ENCODE measurements at regions not wholly inside any gene's neighbourhood (a gene's known extent, or its start where the extent isn't known, plus 50 kb on each side); places are given as distances from the start of the nearest gene placed in this dataset.
"Not testable (repeated sequence)": the region's sequence is repeated elsewhere in the genome, so short reads cannot be mapped to it uniquely, and the experiment has no call there.

GRCh38 chr5:107005653-107006052, 665.1 kb downstream of the EFNA5 start:
- no peaks in the 10 kb centered on the region for H3K36me3 Mint-ChIP-seq
- Histone ChIP-seq H3K4me1 (ENCODE audit: insufficient read depth, low read length) (no peaks in the 10 kb centered on the region), H3K27ac (ENCODE audit: low read depth, low read length) (no peak overlapping the region), H3K4me3 (ENCODE audit: low read length in 2 of 2) (no peak overlapping the region), H3K36me3 (ENCODE audit: insufficient read depth, low read length) (no peaks in the 10 kb centered on the region), H3K9me3 (ENCODE audit: control insufficient read depth in 1 of 2, low read length in 2 of 2) (no peaks in the 10 kb centered on the region), H3K27me3 (ENCODE audit: insufficient read depth, low read length) (no peaks in the 10 kb centered on the region)
- no peak overlapping the region for H3K27ac Mint-ChIP-seq
- H3K9me3 Mint-ChIP-seq: peaks cover 0 to 4% (median 0%) of the 10 kb centered on the region in 8 donors
- no peak for DNase-seq
- ChIA-PET CTCF (ENCODE audit: partially characterized antibody) (no interaction called here), POLR2A (ENCODE audit: partially characterized antibody) (no interaction called here)
- H3K4me3 Mint-ChIP-seq: no peak overlapping the region
- H3K27me3 Mint-ChIP-seq: no peaks in the 10 kb centered on the region
- no peaks in the 10 kb centered on the region for H3K4me1 Mint-ChIP-seq
- intact Hi-C loops (cut with micrococcal nuclease): no loop called here

GRCh38 chr5:107005161-107005560, 665.6 kb downstream of the EFNA5 start:
- intact Hi-C loops (cut with micrococcal nuclease): no loop called here
- H3K4me1 ChIP-seq (ENCODE audit: insufficient read depth, low read length): no peaks in the 10 kb centered on the region
- Mint-ChIP-seq H3K36me3 (no peaks in the 10 kb centered on the region), H3K9me3 (peaks cover 0 to 4% (median 0%) of the 10 kb centered on the region in 8 donors), H3K27ac (no peak overlapping the region), H3K27me3 (no peaks in the 10 kb centered on the region), H3K4me3 (no peak overlapping the region), H3K4me1 (no peaks in the 10 kb centered on the region)
- no peaks in the 10 kb centered on the region for H3K36me3 ChIP-seq (ENCODE audit: insufficient read depth, low read length)
- H3K27ac ChIP-seq (ENCODE audit: low read depth, low read length): no peak overlapping the region
- no peaks in the 10 kb centered on the region for H3K9me3 ChIP-seq (ENCODE audit: control insufficient read depth in 1 of 2, low read length in 2 of 2)
- H3K27me3 ChIP-seq (ENCODE audit: insufficient read depth, low read length): no peaks in the 10 kb centered on the region
- CTCF ChIA-PET (ENCODE audit: partially characterized antibody): no interaction called here
- POLR2A ChIA-PET (ENCODE audit: partially characterized antibody): no interaction called here
- H3K4me3 ChIP-seq (ENCODE audit: low read length in 2 of 2): no peak overlapping the region
- DNase-seq: no peak

- intact Hi-C loops (cut with micrococcal nuclease): no loop called here
- H3K27me3 Mint-ChIP-seq: no peaks in the 10 kb centered on the region
- Histone ChIP-seq H3K4me1 (ENCODE audit: insufficient read depth, low read length) (no peaks in the 10 kb centered on the region), H3K9me3 (ENCODE audit: control insufficient read depth in 1 of 2, low read length in 2 of 2) (no peaks in the 10 kb centered on the region), H3K27me3 (ENCODE audit: insufficient read depth, low read length) (no peaks in the 10 kb centered on the region), H3K36me3 (ENCODE audit: insufficient read depth, low read length) (no peaks in the 10 kb centered on the region), H3K27ac (ENCODE audit: low read depth, low read length) (no peak overlapping the region), H3K4me3 (ENCODE audit: low read length in 2 of 2) (no peak overlapping the region)
- ChIA-PET CTCF (ENCODE audit: partially characterized antibody) (no interaction called here), POLR2A (ENCODE audit: partially characterized antibody) (no interaction called here)
- no peaks in the 10 kb centered on the region for H3K4me1 Mint-ChIP-seq
- H3K27ac Mint-ChIP-seq: no peak overlapping the region
- H3K4me3 Mint-ChIP-seq: no peak overlapping the region
- no peaks in the 10 kb centered on the region for H3K36me3 Mint-ChIP-seq
- peaks cover 0 to 6% (median 4%) of the 10 kb centered on the region in 8 donors for H3K9me3 Mint-ChIP-seq
- no peak for DNase-seq
Measured at GRCh38 chr5:107002115-107002514, 668.6 kb downstream of the EFNA5 start.

- H3K4me3 Mint-ChIP-seq; POLR2A ChIA-PET (ENCODE audit: partially characterized antibody); H3K27ac Mint-ChIP-seq; H3K27me3 ChIP-seq (ENCODE audit: insufficient read depth, low read length); H3K9me3 ChIP-seq (ENCODE audit: control insufficient read depth in 1 of 2, low read length in 2 of 2); H3K27ac ChIP-seq (ENCODE audit: low read depth, low read length); intact Hi-C loops (cut with micrococcal nuclease); CTCF ChIA-PET (ENCODE audit: partially characterized antibody); H3K4me1 ChIP-seq (ENCODE audit: insufficient read depth, low read length); H3K27me3 Mint-ChIP-seq; H3K36me3 Mint-ChIP-seq; H3K9me3 Mint-ChIP-seq; H3K4me3 ChIP-seq (ENCODE audit: low read length in 2 of 2); DNase-seq; H3K4me1 Mint-ChIP-seq; H3K36me3 ChIP-seq (ENCODE audit: insufficient read depth, low read length): not testable (repeated sequence)
Measured at GRCh38 chr5:106999506-106999905, 671.2 kb downstream of the EFNA5 start.

GRCh38 chr5:106986006-106986405, 684.7 kb downstream of the EFNA5 start:
- Histone ChIP-seq H3K9me3 (ENCODE audit: control insufficient read depth in 1 of 2, low read length in 2 of 2) (no peaks in the 10 kb centered on the region), H3K27ac (ENCODE audit: low read depth, low read length) (no peak overlapping the region), H3K27me3 (ENCODE audit: insufficient read depth, low read length) (no peaks in the 10 kb centered on the region), H3K4me3 (ENCODE audit: low read length in 2 of 2) (no peak overlapping the region), H3K36me3 (ENCODE audit: insufficient read depth, low read length) (no peaks in the 10 kb centered on the region), H3K4me1 (ENCODE audit: insufficient read depth, low read length) (no peaks in the 10 kb centered on the region)
- Mint-ChIP-seq H3K4me3 (no peak overlapping the region), H3K4me1 (no peaks in the 10 kb centered on the region), H3K36me3 (no peaks in the 10 kb centered on the region), H3K27ac (no peak overlapping the region), H3K27me3 (peaks cover 0 to 3% of the 10 kb centered on the region in 2 donors), H3K9me3 (peaks cover 0 to 6% (median under 1%) of the 10 kb centered on the region in 8 donors)
- ChIA-PET POLR2A (ENCODE audit: partially characterized antibody) (no interaction called here), CTCF (ENCODE audit: partially characterized antibody) (no interaction called here)
- DNase-seq: no peak
- intact Hi-C loops (cut with micrococcal nuclease): no loop called here

- no peaks in the 10 kb centered on the region for H3K36me3 Mint-ChIP-seq
- ChIA-PET POLR2A (ENCODE audit: partially characterized antibody) (no interaction called here), CTCF (ENCODE audit: partially characterized antibody) (no interaction called here)
- H3K27me3 Mint-ChIP-seq: peaks cover 0 to 4% of the 10 kb centered on the region in 2 donors
- no peak for DNase-seq
- intact Hi-C loops (cut with micrococcal nuclease): no loop called here
- no peak overlapping the region for H3K27ac ChIP-seq (ENCODE audit: low read depth, low read length)
- no peaks in the 10 kb centered on the region for H3K4me1 Mint-ChIP-seq
- no peak overlapping the region for H3K27ac Mint-ChIP-seq
- H3K36me3 ChIP-seq (ENCODE audit: insufficient read depth, low read length): no peaks in the 10 kb centered on the region
- H3K9me3 ChIP-seq (ENCODE audit: control insufficient read depth in 1 of 2, low read length in 2 of 2): no peaks in the 10 kb centered on the region
- H3K4me3 Mint-ChIP-seq: no peak overlapping the region
- peaks cover 0 to 6% (median 2%) of the 10 kb centered on the region in 8 donors for H3K9me3 Mint-ChIP-seq
- no peak overlapping the region for H3K4me3 ChIP-seq (ENCODE audit: low read length in 2 of 2)
- no peaks in the 10 kb centered on the region for H3K27me3 ChIP-seq (ENCODE audit: insufficient read depth, low read length)
- no peaks in the 10 kb centered on the region for H3K4me1 ChIP-seq (ENCODE audit: insufficient read depth, low read length)
Measured at GRCh38 chr5:106985174-106985573, 685.6 kb downstream of the EFNA5 start.

- H3K9me3 Mint-ChIP-seq: peaks cover 0 to 11% (median 0%) of the 10 kb centered on the region in 8 donors
- H3K4me3 ChIP-seq (ENCODE audit: low read length in 2 of 2); H3K27ac ChIP-seq (ENCODE audit: low read depth, low read length); H3K27me3 Mint-ChIP-seq; H3K4me1 Mint-ChIP-seq; H3K27me3 ChIP-seq (ENCODE audit: insufficient read depth, low read length); intact Hi-C loops (cut with micrococcal nuclease); CTCF ChIA-PET (ENCODE audit: partially characterized antibody); H3K36me3 Mint-ChIP-seq; DNase-seq; H3K36me3 ChIP-seq (ENCODE audit: insufficient read depth, low read length); POLR2A ChIA-PET (ENCODE audit: partially characterized antibody); H3K27ac Mint-ChIP-seq; H3K4me3 Mint-ChIP-seq; H3K9me3 ChIP-seq (ENCODE audit: control insufficient read depth in 1 of 2, low read length in 2 of 2); H3K4me1 ChIP-seq (ENCODE audit: insufficient read depth, low read length): not testable (repeated sequence)
Measured at GRCh38 chr5:106979178-106979577, 691.6 kb downstream of the EFNA5 start.

GRCh38 chr5:106978582-106979165, 692.1 kb downstream of the EFNA5 start:
- H3K27me3 Mint-ChIP-seq; H3K9me3 ChIP-seq (ENCODE audit: control insufficient read depth in 1 of 2, low read length in 2 of 2); H3K9me3 Mint-ChIP-seq; DNase-seq; H3K4me3 ChIP-seq (ENCODE audit: low read length in 2 of 2); POLR2A ChIA-PET (ENCODE audit: partially characterized antibody); H3K4me1 Mint-ChIP-seq; H3K27me3 ChIP-seq (ENCODE audit: insufficient read depth, low read length); H3K36me3 Mint-ChIP-seq; H3K27ac Mint-ChIP-seq; H3K4me1 ChIP-seq (ENCODE audit: insufficient read depth, low read length); H3K36me3 ChIP-seq (ENCODE audit: insufficient read depth, low read length); H3K4me3 Mint-ChIP-seq; H3K27ac ChIP-seq (ENCODE audit: low read depth, low read length); CTCF ChIA-PET (ENCODE audit: partially characterized antibody); intact Hi-C loops (cut with micrococcal nuclease): not testable (repeated sequence)
